ENCODE measurements at regions not wholly inside any gene's neighbourhood (a gene's known extent, or its start where the extent isn't known, plus 50 kb on each side); places are given as distances from the start of the nearest gene placed in this dataset.
"Not testable (repeated sequence)": the region's sequence is repeated elsewhere in the genome, so short reads cannot be mapped to it uniquely, and the experiment has no call there.

DNA sequence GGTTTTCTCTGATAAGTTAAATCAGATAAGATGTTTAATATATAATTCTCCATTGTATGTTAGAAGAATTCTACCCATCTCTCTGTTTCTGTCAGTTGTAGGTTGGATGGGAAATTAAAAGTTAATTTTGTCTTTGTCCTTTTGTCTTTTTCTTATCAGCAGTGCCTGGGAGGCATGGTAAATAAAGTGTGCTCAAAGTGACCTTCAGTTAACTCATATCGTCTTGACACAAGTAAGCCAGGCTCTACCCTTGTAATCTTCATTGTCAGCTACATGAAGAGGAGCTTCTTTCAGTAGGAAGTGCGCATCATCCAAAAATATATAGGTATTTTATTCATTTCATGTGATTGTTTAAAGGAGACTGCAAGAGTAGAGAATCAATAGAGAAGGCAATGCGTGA, 138.9 kb upstream of the NRIP1 start:
- DNase-seq (ENCODE audit: low spot score), result no peak

GRCh38 chr21:15204140-15204969, 139.6 kb upstream of the NRIP1 start:
- DNase-seq (ENCODE audit: low spot score), result no peak

DNA sequence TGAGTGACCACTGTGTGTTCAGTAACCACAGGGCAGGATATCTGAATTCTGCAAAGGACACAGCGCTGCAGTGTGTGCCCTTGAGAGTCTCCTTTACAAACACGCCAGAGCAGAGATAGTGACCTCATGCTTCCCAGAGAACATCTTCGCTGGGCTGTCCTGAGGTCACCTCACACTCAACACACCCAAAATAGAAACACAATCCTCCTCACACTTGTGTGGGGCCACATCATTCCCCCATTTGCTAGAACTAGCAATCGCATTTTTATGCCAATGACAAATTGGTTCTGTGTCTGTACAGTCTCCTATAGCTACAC, 140.1 kb upstream of the NRIP1 start:
- DNase-seq (ENCODE audit: low spot score), result no peak

GRCh38 chr21:15206514-15206913, 141.7 kb upstream of the NRIP1 start:
- DNase-seq (ENCODE audit: low spot score), result no peak

GRCh38 chr21:15207231-15207630, 142.4 kb upstream of the NRIP1 start:
- no peak for DNase-seq (ENCODE audit: low spot score)

DNA sequence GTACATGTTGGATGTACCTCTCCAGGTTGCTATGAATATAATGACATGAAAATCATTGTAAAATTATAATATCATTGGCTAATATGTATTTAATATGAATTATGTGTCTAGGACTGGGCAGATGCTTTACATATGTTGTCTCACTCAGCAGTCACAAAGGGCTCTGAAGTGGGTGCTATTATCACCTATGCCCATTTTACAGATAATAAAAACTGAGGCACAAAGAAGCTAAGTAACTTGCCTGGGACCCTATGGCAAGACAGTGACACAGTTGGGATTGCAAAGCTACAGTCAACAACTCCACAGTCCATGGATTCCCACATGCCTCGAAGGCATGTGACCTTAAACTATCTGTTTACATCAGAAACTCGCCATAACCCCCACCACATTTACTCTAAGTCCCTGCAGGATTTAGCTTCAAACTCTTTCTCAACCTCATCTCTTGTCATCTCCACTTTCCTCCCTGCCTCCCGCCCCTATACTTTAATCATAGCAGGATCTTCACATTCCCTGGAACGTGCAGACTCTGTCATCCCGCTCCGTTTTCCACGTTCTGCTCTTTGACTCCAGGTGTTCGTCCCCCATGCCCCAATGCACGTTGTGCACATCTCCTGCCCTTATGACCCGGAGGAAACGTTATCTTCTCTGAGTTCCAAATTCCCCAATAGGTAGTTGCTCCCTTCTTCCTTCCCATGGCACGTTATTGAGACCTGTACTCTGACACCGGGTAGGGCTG, 143.0 kb upstream of the NRIP1 start:
- DNase-seq (ENCODE audit: low spot score), result no peak

DNA sequence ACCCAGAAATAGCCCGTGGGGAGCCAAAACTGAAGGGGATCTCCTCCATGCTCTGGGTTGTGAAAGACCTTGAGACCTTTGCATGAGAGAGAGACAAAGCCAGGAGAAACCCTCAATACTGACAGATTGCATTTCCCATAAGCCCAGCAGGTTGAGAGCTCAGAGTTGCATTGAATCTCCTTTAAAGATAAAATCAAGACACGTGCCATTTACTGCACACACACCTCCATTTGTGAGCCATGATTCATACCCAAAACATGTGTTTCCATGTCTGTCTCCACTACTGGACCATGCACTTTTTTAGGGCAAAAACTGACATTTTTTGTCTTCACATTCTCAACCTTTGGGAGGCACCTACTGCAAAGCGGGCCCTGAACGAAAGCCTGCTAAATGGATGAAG, 144.0 kb upstream of the NRIP1 start:
- no peak for DNase-seq (ENCODE audit: low spot score)

DNA sequence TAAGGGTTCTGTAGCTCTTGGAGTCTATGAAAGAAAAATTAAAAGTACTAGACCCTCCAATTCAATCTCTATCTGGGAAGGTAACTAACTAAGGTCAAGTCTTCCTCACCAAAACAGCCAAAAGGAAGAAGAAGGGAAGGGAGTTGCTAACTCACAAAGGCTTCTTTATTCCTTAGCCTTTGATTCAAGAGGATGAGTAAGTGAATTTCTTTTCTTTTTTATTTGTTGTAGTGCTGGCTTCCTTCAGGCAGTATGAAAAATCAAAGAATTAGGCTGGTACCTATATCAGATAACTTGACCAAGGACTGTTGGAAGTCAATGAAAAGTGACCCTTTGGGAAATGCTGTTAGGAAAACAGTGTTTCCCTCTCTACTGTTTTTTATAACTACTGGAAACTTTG, 144.4 kb upstream of the NRIP1 start:
- no peak for DNase-seq (ENCODE audit: low spot score)

GRCh38 chr21:15210235-15210678, 145.5 kb upstream of the NRIP1 start:
- DNase-seq (ENCODE audit: low spot score), result no peak

DNA sequence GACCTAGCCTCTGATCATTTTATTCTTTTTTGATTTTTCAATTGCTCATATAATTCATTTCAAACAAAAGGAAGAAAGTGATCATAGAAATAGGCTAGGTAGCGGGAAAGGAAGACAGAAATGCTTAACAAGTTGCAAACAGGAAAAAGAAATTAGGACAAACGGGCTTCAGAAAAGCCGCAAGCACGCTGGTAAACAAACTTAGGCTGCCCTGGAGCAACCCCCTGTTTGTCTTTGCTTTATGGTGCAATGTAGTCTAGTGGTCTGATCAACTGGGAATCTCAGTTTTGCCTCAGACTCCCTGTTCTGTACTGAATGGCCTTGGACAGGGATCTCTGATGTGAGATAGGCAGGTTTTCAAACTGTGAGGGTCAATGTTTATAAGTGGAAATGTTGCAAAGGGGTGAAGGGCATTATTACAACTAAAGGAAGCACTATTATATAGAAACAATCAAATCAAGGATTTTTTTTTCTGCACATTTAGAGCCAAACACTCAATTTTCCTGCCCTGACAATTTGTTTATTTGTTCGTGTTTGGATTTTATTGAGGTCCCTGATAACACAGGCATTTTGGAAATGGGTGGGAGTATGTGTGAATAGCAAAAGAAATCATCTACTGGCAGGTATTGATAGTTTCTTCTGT, 146.8 kb upstream of the NRIP1 start:
- no peak for DNase-seq (ENCODE audit: low spot score)

DNA sequence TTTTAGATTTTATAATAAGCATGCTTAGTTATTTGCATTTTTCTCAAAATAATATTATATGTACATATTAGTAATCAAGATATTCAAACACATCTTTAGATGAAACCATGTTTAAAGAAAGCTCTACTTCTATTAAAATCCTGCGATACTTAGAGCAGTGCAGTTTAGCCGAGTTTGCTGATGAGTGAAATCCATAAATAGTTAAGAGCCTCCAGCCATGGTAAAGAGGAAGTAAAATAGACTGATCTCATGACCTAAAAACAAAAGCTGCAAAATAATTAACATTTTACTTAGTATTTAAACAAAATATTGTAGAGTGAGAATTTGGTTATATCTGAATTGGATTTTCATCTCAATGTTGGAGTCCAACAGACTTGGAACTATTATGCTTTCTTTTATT, 147.4 kb upstream of the NRIP1 start:
- DNase-seq (ENCODE audit: low spot score), result no peak

GRCh38 chr21:15218476-15218875, 153.7 kb upstream of the NRIP1 start:
- not testable (repeated sequence) for DNase-seq (ENCODE audit: low spot score)

GRCh38 chr21:15219039-15219438, 154.2 kb upstream of the NRIP1 start:
- DNase-seq (ENCODE audit: low spot score), result no peak

- no peak for DNase-seq (ENCODE audit: low spot score)
Observed at GRCh38 chr21:15219894-15220293, 155.1 kb upstream of the NRIP1 start.

DNA sequence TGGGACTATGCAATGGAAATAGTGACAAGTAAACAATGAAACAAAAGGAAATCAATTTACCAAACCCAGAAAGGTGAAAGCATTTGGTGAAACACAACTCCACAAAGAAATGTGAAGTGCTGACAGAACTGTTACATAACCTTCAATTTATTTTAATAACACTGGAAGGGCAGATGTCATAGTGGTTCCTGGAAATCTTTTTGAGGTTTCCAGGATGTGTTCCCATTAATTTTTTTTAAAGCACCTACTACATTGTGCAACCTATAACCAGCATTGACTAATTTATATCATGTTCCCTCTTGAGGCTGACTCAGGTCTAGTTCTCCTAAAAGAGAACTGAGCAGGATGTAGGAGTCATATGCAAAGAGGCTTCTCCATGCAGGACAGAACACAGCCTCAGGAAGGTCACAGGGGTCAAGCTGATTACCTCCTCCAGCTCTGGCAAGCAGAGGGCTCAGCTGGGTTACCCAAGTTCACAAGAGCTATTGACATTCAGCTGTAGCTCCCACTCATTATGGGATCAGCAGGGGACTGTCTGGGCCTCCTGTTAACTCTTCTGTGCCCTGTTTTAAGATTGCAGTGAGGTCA, 157.1 kb upstream of the NRIP1 start:
- DNase-seq (ENCODE audit: low spot score), result peak; percentile 60

GRCh38 chr21:15222707-15223106, 157.9 kb upstream of the NRIP1 start:
- peak; percentile 34 for DNase-seq (ENCODE audit: low spot score)

GRCh38 chr21:15224346-15225086, 159.7 kb upstream of the NRIP1 start:
- peak; percentile 79 for DNase-seq (ENCODE audit: low spot score)

- DNase-seq (ENCODE audit: low spot score), result no peak
Observed at GRCh38 chr21:15227919-15228318, 163.1 kb upstream of the NRIP1 start.

DNA sequence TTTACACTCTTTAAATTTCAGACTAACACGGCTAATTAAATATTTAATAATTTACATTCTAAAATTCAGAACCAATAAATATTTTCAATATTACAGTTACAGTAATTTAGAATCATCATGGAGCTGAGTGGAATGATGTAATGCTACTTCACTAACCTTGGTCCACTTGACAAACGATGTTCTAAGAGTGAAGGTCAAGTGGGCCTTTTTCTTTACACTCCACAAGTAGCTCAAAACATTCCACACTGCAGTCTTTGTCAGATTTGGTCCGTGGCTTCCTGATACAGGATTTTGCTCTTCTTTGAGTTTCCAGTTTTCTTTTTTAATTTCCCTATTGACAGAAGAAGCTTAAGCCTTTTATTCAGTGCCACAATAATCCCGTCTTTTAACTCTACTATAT, 164.6 kb upstream of the NRIP1 start:
- no peak for DNase-seq (ENCODE audit: low spot score)

- no peak for DNase-seq (ENCODE audit: low spot score)
Observed at GRCh38 chr21:15233611-15234010, 168.8 kb upstream of the NRIP1 start.

GRCh38 chr21:15236111-15236510, 171.3 kb upstream of the NRIP1 start:
- DNase-seq (ENCODE audit: low spot score), result no peak

- no peak for DNase-seq (ENCODE audit: low spot score)
Observed at GRCh38 chr21:15240848-15241247, 176.0 kb upstream of the NRIP1 start.
